Endothelial cell of umbilical vein (primary cell): ENCODE measurements at regions not wholly inside any gene's neighbourhood (a gene's known extent, or its start where the extent isn't known, plus 50 kb on each side); places are given as distances from the start of the nearest gene placed in this dataset.

Experiments
- BruUV-seq: library from RNA; stranded (reverse); fragments of 400-500 nt; replicated peaks from 2 replicates; lab custom pipeline; 2021; lab: Mats Ljungman, UMichigan
- CTCF ChIA-PET: fragments of 300-600, 350-600 bp; sonication (Branson Sonifier 250); formaldehyde crosslinking; loops from one replicate; lab custom pipeline; 2021; ENCODE audit warnings: antibody characterized with exemption, inconsistent platforms; lab: Charles Lee
- POLR2A ChIA-PET: fragments of 300-600, 350-600 bp; sonication (Branson Sonifier 250); formaldehyde crosslinking; loops from one replicate; lab custom pipeline; 2021; ENCODE audit warnings: antibody characterized with exemption, inconsistent platforms; lab: Charles Lee
- DNase-seq: peaks from one replicate; pipeline ENCODE4 v3.0.0-alpha.2; 2011; ENCODE audit warnings: low read depth, low spot score
- FAIRE-seq: peaks from 2 replicates; lab custom pipeline; 2011; peaks lifted over from hg19 to GRCh38; lab: Jason Lieb, UNC
- H2AFZ ChIP-seq: 2 replicates; pipeline ENCODE4 v1.6.0; 2012; ENCODE audit warnings: low read depth, low read length, control low read depth, inconsistent platforms
- H3K27ac ChIP-seq: 2 replicates; pipeline ENCODE4 v1.5.1; 2011; ENCODE audit warnings: low read depth, mild to moderate bottlenecking, control low read depth, low read length, moderate library complexity; ENCODE audit not compliant: insufficient read depth
- H3K27me3 ChIP-seq, 2 experiments: 2 replicates each; pipeline versions ENCODE4 v1.6.0 to v1.6.1; 2011; ENCODE audit warnings: low read length in 2 of 2, mixed read lengths in 1 of 2; ENCODE audit not compliant: control insufficient read depth in 2 of 2, insufficient read depth in 2 of 2
- H3K36me3 ChIP-seq, 2 experiments: 2 replicates in 1 of 2; 3 replicates in 1 of 2; pipeline ENCODE4 v1.5.1; 2011; ENCODE audit warnings: low read length in 2 of 2, mild to moderate bottlenecking in 1 of 2, moderate library complexity in 1 of 2; ENCODE audit not compliant: control insufficient read depth in 2 of 2, insufficient read depth in 2 of 2; ENCODE audit errors: extremely low read depth in 1 of 2
- H3K4me1 ChIP-seq: 3 replicates; pipeline ENCODE4 v1.5.1; 2011; ENCODE audit warnings: mild to moderate bottlenecking, low read length; ENCODE audit not compliant: control insufficient read depth, insufficient read depth; ENCODE audit errors: extremely low read depth
- H3K4me2 ChIP-seq: 2 replicates; pipeline ENCODE4 v1.6.1; 2011; ENCODE audit warnings: low read length, control low read depth, mixed read lengths; ENCODE audit not compliant: insufficient read depth
- H3K4me3 ChIP-seq, 3 experiments: fragments of 200-600 bp in 1 of 3; sonication (generic), shearing (Covaris generic) in 1 of 3; replicated peaks in 1 of 3; 2 replicates each; pipeline ENCODE4 v1.5.1; 2011 to 2016; ENCODE audit warnings: control low read depth in 3 of 3, low read length in 3 of 3, mild to moderate bottlenecking in 2 of 3, inconsistent platforms in 1 of 3, low read depth in 1 of 3, moderate library complexity in 1 of 3; ENCODE audit not compliant: insufficient read depth in 1 of 3
- H3K79me2 ChIP-seq: 2 replicates; pipeline ENCODE4 v1.6.0; 2012; ENCODE audit warnings: low read length, inconsistent platforms; ENCODE audit not compliant: control insufficient read depth, insufficient read depth
- H3K9ac ChIP-seq: replicated peaks from 2 replicates; pipeline ENCODE3; 2011; ENCODE audit warnings: low read length, control low read depth; ENCODE audit not compliant: insufficient read depth; ENCODE audit errors: extremely low read depth
- H3K9me1 ChIP-seq: replicated peaks from 3 replicates; pipeline ENCODE4 v1.6.0; 2011; ENCODE audit warnings: mild to moderate bottlenecking, low read length; ENCODE audit not compliant: control insufficient read depth, insufficient read depth; ENCODE audit errors: extremely low read depth
- H3K9me3 ChIP-seq: replicated peaks from 2 replicates; pipeline ENCODE4 v1.5.1; 2012; ENCODE audit warnings: low read length, inconsistent platforms; ENCODE audit not compliant: control insufficient read depth, insufficient read depth
- H4K20me1 ChIP-seq: replicated peaks from 2 replicates; pipeline ENCODE3; 2011; ENCODE audit warnings: mild to moderate bottlenecking, low read length; ENCODE audit not compliant: control insufficient read depth, insufficient read depth; ENCODE audit errors: extremely low read depth
- EZH2 ChIP-seq: IDR thresholded peaks from 2 replicates; pipeline ENCODE4 v1.6.1; 2012; ENCODE audit warnings: borderline replicate concordance, low read depth, mild to moderate bottlenecking, moderate library complexity, low read length, inconsistent platforms; ENCODE audit not compliant: severe bottlenecking
- FOS ChIP-seq: IDR thresholded peaks from 2 replicates; pipeline ENCODE4 v1.6.1; 2011; ENCODE audit warnings: mild to moderate bottlenecking, low read length, moderate library complexity, borderline replicate concordance; ENCODE audit not compliant: insufficient read depth
- GATA2 ChIP-seq: IDR thresholded peaks from 2 replicates; pipeline ENCODE4 v1.7.0; 2011; ENCODE audit warnings: low read depth, mild to moderate bottlenecking, moderate library complexity, mixed read lengths, low read length; ENCODE audit not compliant: insufficient read length, insufficient read depth
- JUN ChIP-seq: IDR thresholded peaks from 2 replicates; pipeline ENCODE4 v1.6.1; 2011; ENCODE audit warnings: borderline replicate concordance, low read depth; ENCODE audit not compliant: insufficient read length, insufficient read depth
- MAX ChIP-seq: IDR thresholded peaks from 2 replicates; pipeline ENCODE4 v1.6.1; 2011; ENCODE audit not compliant: insufficient read depth, insufficient read length
- MYC ChIP-seq: IDR thresholded peaks from one replicate; pipeline ENCODE4 v1.6.1; 2011; ENCODE audit warnings: mild to moderate bottlenecking, low read depth, low read length
- POLR2A ChIP-seq: IDR thresholded peaks from 2 replicates; pipeline ENCODE4 v1.6.1; 2012; ENCODE audit warnings: low read depth, mild to moderate bottlenecking, control low read depth, low read length
- POLR2AphosphoS5 ChIP-seq: IDR thresholded peaks from 2 replicates; pipeline ENCODE4 v1.6.1; 2012; ENCODE audit warnings: low read depth, mild to moderate bottlenecking, control low read depth, low read length, moderate library complexity; ENCODE audit not compliant: insufficient read depth
- dilution Hi-C: fragments of 300-500 bp; cut with MboI; formaldehyde crosslinking; loops from one replicate; pipeline ENCODE4 v1.15.0; 2019; ENCODE audit warnings: low sequenced_read_pairs; ENCODE audit not compliant: extremely low pct_ligation_motif_present
- intact Hi-C: fragments of 100-400 bp; cut with micrococcal nuclease; formaldehyde crosslinking; loops from one replicate; pipeline ENCODE4 v1.10.0; 2022
- TF ChIP-seq, protein P1 (sequence below), 2 donors: IDR thresholded peaks; 1 replicate in 1 of 2; 2 replicates in 1 of 2; pipeline ENCODE4 v1.5.1; 2011; ENCODE audit warnings: low read length in 2 of 2, mild to moderate bottlenecking in 2 of 2, moderate library complexity in 2 of 2, control low read depth in 1 of 2, inconsistent platforms in 1 of 2, low read depth in 1 of 2; ENCODE audit not compliant: insufficient read depth in 1 of 2; ENCODE audit errors: extremely low read depth in 1 of 2

DNA sequence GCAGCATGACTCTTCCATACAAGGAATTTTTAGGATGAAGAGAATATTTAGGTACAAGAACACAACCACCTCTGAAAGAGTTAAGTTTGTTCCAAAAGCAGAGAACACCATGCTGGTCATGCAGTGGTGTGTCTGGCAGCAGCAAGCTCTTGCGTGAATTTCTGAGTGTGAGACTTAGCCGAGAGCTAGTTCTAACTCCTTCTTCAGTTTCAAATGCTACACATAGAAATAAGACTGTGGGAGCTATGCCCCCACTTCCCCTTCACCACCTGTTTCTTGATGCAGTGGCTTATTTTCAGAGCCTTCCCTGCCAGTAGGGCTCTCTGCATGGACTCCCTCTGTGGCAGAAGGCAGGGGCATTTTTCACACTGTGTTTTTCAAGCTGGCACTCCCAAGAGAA, 122.9 kb upstream of the ZNF366 start:
- Histone ChIP-seq H3K4me2 (no peak overlapping the region), H3K27me3 (no peaks in the 10 kb centered on the region), H3K79me2 (no peaks in the 10 kb centered on the region), H3K27ac (no peak overlapping the region), H4K20me1 (no peaks in the 10 kb centered on the region), H3K9me3 (no peaks in the 10 kb centered on the region), H3K4me1 (peaks cover 8% of the 10 kb centered on the region), H3K4me3 (no peak overlapping the region), H3K9ac (no peak overlapping the region), H3K36me3 (no peaks in the 10 kb centered on the region), H3K9me1 (no peaks in the 10 kb centered on the region), H2AFZ (no peak overlapping the region)
- ChIA-PET CTCF (interaction anchor here (1.5 to 3.1 kb wide), 3 partner anchors 11 to 19 kb away, joined by 3 to 12 read pairs (median 5); no protein-coding TSS in a partner anchor), POLR2A (no interaction called here)
- no TSS peak for BruUV-seq
- TF ChIP-seq POLR2A, result no peak
- TF ChIP-seq EZH2, result no peak
- no peak for TF ChIP-seq POLR2AphosphoS5
- no peak for TF ChIP-seq FOS
- no peak for TF ChIP-seq MAX
- no peak for TF ChIP-seq JUN
- no peak for TF ChIP-seq GATA2
- TF ChIP-seq, protein P1, sequence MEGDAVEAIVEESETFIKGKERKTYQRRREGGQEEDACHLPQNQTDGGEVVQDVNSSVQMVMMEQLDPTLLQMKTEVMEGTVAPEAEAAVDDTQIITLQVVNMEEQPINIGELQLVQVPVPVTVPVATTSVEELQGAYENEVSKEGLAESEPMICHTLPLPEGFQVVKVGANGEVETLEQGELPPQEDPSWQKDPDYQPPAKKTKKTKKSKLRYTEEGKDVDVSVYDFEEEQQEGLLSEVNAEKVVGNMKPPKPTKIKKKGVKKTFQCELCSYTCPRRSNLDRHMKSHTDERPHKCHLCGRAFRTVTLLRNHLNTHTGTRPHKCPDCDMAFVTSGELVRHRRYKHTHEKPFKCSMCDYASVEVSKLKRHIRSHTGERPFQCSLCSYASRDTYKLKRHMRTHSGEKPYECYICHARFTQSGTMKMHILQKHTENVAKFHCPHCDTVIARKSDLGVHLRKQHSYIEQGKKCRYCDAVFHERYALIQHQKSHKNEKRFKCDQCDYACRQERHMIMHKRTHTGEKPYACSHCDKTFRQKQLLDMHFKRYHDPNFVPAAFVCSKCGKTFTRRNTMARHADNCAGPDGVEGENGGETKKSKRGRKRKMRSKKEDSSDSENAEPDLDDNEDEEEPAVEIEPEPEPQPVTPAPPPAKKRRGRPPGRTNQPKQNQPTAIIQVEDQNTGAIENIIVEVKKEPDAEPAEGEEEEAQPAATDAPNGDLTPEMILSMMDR (IDR thresholded peaks at IDR 0.05; ENCODE audit: extremely low read depth in 1 of 2, insufficient read depth in 1 of 2, low read depth in 1 of 2, low read length in 2 of 2), result no peak
- TF ChIP-seq MYC, result no peak
- no peak for DNase-seq
- no peak for FAIRE-seq
- intact Hi-C loops, result no loop called here
- dilution Hi-C loops, result no loop called here
